Neural crest cell (in vitro differentiated cells): ENCODE measurements at regions not wholly inside any gene's neighbourhood (a gene's known extent, or its start where the extent isn't known, plus 50 kb on each side); places are given as distances from the start of the nearest gene placed in this dataset.
"Not testable (repeated sequence)": the region's sequence is repeated elsewhere in the genome, so short reads cannot be mapped to it uniquely, and the experiment has no call there.

Experiments
- DNase-seq: peaks from one replicate; pipeline ENCODE4 v3.0.0; 2021; ENCODE audit warnings: low read depth, mixed read lengths, low spot score
- H3K27ac Mint-ChIP-seq: one replicate; pipeline ENCODE4 v1.8.0; 2021; ENCODE audit warnings: mild to moderate bottlenecking, mixed read lengths; ENCODE audit not compliant: unreplicated experiment
- H3K27me3 Mint-ChIP-seq: 2 replicates; pipeline ENCODE4 v1.8.0; 2021; ENCODE audit warnings: low read depth, mild to moderate bottlenecking, mixed read lengths
- H3K36me3 Mint-ChIP-seq: 2 replicates; pipeline ENCODE4 v1.8.0; 2021; ENCODE audit warnings: low read depth, mild to moderate bottlenecking, mixed read lengths
- H3K4me1 Mint-ChIP-seq: 2 replicates; pipeline ENCODE4 v1.8.0; 2021; ENCODE audit warnings: mixed read lengths
- H3K4me3 Mint-ChIP-seq: one replicate; pipeline ENCODE4 v1.8.0; 2021; ENCODE audit warnings: mild to moderate bottlenecking, mixed read lengths
- H3K9me3 Mint-ChIP-seq: 2 replicates; pipeline ENCODE4 v1.8.0; 2021; ENCODE audit warnings: mixed read lengths
- TF ChIP-seq, protein P1 (sequence below): fragments of 200-600 bp; sonication (generic); conservative IDR thresholded peaks from 2 replicates; pipeline ENCODE4 v1.5.0; 2021; ENCODE audit warnings: antibody characterized with exemption, mild to moderate bottlenecking

DNA sequence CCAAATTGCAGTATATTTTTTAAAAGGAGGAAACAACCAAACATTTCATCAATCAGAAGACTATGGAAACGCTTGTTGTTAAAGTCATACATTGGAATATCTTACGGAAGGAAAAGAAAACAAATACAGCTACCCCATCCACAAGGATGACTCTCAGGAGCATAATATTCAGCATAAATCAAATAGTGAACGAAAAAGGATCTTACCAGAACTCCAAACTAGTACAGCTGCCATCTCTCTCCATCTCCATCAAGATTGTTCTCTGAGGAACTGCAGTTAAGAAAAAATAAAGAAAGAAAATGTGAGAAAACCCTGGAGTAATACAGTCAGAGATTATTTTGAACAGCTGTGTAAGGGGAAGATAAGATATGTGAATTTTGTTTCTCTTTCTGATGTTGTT, 299.8 kb upstream of the CNTN5 start:
- DNase-seq: no peak
- no peaks in the 10 kb centered on the region for H3K4me1 Mint-ChIP-seq
- no peak overlapping the region for H3K4me3 Mint-ChIP-seq
- TF ChIP-seq, protein P1, sequence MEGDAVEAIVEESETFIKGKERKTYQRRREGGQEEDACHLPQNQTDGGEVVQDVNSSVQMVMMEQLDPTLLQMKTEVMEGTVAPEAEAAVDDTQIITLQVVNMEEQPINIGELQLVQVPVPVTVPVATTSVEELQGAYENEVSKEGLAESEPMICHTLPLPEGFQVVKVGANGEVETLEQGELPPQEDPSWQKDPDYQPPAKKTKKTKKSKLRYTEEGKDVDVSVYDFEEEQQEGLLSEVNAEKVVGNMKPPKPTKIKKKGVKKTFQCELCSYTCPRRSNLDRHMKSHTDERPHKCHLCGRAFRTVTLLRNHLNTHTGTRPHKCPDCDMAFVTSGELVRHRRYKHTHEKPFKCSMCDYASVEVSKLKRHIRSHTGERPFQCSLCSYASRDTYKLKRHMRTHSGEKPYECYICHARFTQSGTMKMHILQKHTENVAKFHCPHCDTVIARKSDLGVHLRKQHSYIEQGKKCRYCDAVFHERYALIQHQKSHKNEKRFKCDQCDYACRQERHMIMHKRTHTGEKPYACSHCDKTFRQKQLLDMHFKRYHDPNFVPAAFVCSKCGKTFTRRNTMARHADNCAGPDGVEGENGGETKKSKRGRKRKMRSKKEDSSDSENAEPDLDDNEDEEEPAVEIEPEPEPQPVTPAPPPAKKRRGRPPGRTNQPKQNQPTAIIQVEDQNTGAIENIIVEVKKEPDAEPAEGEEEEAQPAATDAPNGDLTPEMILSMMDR: no peak
- H3K27ac Mint-ChIP-seq: no peak overlapping the region
- no peaks in the 10 kb centered on the region for H3K27me3 Mint-ChIP-seq
- H3K9me3 Mint-ChIP-seq: peaks cover 3% of the 10 kb centered on the region
- peaks cover 3% of the 10 kb centered on the region for H3K36me3 Mint-ChIP-seq

DNA sequence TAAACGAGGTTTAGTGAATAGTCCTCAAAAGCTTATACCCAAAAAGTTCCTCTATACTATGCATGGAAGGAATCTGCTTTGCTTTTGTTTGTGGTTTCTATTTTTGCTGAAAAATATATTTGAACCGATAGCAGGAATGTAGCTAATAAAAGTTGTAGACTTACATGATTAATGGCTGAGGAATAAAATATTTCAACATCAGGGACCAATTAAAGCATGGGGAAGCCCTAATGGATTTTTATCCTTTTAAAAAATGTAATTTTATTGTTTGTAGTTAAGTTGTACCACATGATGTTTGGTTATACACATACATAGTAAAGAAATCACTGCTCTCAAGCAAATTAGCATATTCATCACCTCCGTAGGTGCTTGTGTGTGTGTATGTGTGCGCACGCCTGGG, 295.3 kb upstream of the CNTN5 start:
- H3K4me3 Mint-ChIP-seq: no peak overlapping the region
- DNase-seq: no peak
- no peaks in the 10 kb centered on the region for H3K36me3 Mint-ChIP-seq
- no peaks in the 10 kb centered on the region for H3K27me3 Mint-ChIP-seq
- peaks cover 6% of the 10 kb centered on the region for H3K9me3 Mint-ChIP-seq
- no peaks in the 10 kb centered on the region for H3K4me1 Mint-ChIP-seq
- no peak overlapping the region for H3K27ac Mint-ChIP-seq
- TF ChIP-seq, protein P1: no peak

DNA sequence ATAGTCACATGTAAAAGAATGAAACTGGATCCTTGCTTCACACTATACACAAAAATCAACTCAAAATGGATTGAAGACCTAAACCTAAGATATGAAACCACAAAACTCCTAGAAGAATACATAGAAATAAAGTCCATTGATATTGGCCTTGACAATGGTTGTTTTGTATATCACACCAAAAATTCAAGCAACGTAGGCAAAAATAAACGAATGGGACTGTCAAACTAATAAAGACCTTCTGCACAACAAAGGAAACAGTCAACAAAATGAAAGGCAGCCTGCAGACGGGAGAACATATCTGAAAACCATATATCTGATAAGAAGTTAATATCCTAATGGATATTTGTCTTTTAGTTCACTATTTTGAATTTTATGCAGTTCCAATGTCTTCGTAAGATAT, 292.3 kb upstream of the CNTN5 start:
- DNase-seq: no peak
- peaks cover 6% of the 10 kb centered on the region for H3K9me3 Mint-ChIP-seq
- H3K4me3 Mint-ChIP-seq: no peak overlapping the region
- H3K27me3 Mint-ChIP-seq: no peaks in the 10 kb centered on the region
- no peak overlapping the region for H3K27ac Mint-ChIP-seq
- TF ChIP-seq, protein P1: no peak
- no peaks in the 10 kb centered on the region for H3K4me1 Mint-ChIP-seq
- no peaks in the 10 kb centered on the region for H3K36me3 Mint-ChIP-seq

DNA sequence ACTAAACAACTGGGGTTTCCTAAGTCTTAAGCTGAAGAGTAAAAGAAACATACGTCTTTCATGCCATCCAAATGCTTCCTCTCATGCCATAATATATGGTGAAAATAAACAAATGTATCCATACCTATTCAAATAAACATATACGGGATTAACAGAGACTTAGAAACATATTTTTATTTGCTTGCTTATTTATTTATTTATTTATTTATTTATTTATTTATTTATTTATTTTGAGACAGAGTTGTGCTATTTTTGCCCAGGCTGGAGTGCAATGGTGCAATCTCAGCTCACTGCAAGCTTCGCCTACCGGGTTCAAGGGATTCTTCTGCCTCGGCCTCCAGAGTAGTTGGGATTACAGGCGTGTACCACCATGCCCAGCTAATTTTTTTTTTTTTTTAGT, 291.6 kb upstream of the CNTN5 start:
- Mint-ChIP-seq H3K27ac (no peak overlapping the region), H3K4me1 (no peaks in the 10 kb centered on the region), H3K4me3 (no peak overlapping the region), H3K27me3 (no peaks in the 10 kb centered on the region), H3K36me3 (no peaks in the 10 kb centered on the region), H3K9me3 (peaks cover 6% of the 10 kb centered on the region)
- TF ChIP-seq, protein P1: no peak
- DNase-seq: no peak

DNA sequence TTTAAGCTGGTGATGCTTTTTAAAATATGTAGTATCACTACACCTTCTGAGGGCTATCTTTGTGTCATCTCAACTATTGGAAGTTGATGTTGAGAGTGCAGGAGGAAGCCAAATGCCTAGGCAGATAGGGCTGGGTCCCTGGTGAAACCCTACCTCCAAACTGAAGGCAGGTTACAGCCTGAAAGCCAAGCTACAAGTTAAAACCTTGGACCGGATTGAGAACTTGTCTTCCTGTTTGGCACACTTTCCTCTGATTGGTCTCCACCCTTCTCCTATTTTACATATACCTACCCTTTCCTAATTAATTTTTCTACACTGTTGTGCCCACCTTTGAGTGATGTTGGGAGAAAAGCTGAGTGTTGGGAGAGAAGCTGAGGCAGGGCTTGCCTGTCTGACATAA, 287.8 kb upstream of the CNTN5 start:
- no peak for DNase-seq
- Mint-ChIP-seq H3K4me1 (no peaks in the 10 kb centered on the region), H3K4me3 (no peak overlapping the region), H3K36me3 (no peaks in the 10 kb centered on the region), H3K27ac (no peak overlapping the region), H3K27me3 (no peaks in the 10 kb centered on the region), H3K9me3 (peaks cover 6% of the 10 kb centered on the region)
- TF ChIP-seq, protein P1: no peak

DNA sequence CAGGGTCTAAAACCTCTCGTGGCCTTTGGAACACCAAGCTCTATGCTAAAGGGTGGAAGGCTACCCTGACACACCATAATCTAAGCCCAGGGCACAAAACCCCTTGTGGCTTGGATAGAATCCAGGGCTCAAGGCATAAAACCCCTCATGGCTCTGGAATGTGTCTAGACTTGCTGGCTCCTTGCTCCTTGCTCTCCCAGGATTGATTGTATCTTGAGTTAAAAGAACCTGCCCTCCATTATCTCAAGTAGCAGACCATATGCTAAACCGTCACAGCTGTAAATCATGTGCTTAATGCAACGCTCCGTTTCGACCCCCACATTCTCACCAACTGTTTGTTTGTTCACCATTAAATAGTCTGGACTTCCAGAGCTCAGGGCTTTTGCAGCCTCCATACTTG, 287.4 kb upstream of the CNTN5 start:
- not testable (repeated sequence) for H3K4me3 Mint-ChIP-seq, H3K27ac Mint-ChIP-seq, H3K4me1 Mint-ChIP-seq, H3K36me3 Mint-ChIP-seq, H3K9me3 Mint-ChIP-seq, H3K27me3 Mint-ChIP-seq, DNase-seq
